HUES64 (cell line): ENCODE measurements at regions not wholly inside any gene's neighbourhood (a gene's known extent, or its start where the extent isn't known, plus 50 kb on each side); places are given as distances from the start of the nearest gene placed in this dataset.

Source experiments
- H3K27ac ChIP-seq: 2 replicates; pipeline ENCODE4 v1.7.0; 2013; ENCODE audit warnings: low read depth, low read length, inconsistent platforms
- H3K27me3 ChIP-seq: 2 replicates; pipeline ENCODE4 v1.6.1; 2013; ENCODE audit warnings: mild to moderate bottlenecking, low read length; ENCODE audit not compliant: insufficient read depth
- H3K36me3 ChIP-seq: 2 replicates; pipeline ENCODE4 v1.6.1; 2013; ENCODE audit warnings: mild to moderate bottlenecking, low read length; ENCODE audit not compliant: insufficient read depth
- H3K4me1 ChIP-seq: 2 replicates; pipeline ENCODE4 v1.6.1; 2013; ENCODE audit warnings: mild to moderate bottlenecking, low read length, moderate library complexity; ENCODE audit not compliant: insufficient read depth
- H3K4me3 ChIP-seq: 2 replicates; pipeline ENCODE4 v1.5.1; 2013; ENCODE audit warnings: mild to moderate bottlenecking, low read length, moderate library complexity
- H3K9ac ChIP-seq: 2 replicates; pipeline ENCODE4 v1.6.1; 2013; ENCODE audit warnings: mild to moderate bottlenecking, low read depth, low read length
- H3K9me3 ChIP-seq: 2 replicates; pipeline ENCODE4 v1.6.1; 2013; ENCODE audit warnings: low read depth, low read length; ENCODE audit not compliant: insufficient read depth
- WGBS: fragments of 150-250, 120-280 bp; methylation state at CpG from one replicate; pipeline ENCODE4 v1.1.7; 2013; ENCODE audit warnings: missing lambda C conversion rate; 5-methylcytosine and 5-hydroxymethylcytosine counted together

DNA sequence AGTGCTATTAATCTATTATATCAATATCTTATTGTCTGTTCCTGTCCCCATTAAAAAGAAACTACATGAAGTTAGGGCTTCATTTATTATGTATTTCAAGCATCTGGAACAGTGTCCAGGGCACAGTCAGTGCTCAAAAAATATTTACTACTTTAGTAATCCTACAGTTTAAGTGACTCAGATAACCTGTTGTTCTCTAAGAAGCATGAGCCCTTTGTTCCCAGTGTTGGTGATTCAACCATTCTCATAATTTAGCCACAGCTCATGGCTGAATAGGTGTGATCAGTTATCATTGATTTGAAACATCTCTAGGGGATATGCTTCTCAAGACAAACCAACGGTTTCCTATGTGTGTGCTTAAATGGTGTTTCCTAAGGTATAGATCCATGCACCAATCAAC, 292.7 kb downstream of the TMEM167A start:
- no peak overlapping the region for H3K4me3 ChIP-seq
- no peak overlapping the region for H3K9ac ChIP-seq
- no peak overlapping the region for H3K27ac ChIP-seq
- WGBS = 100% methylated on average over 1 of the region's 1 CpG
- H3K4me1 ChIP-seq = peaks cover 8% of the 10 kb centered on the region; the same call in 1 of the 2 replicates
- no peaks in the 10 kb centered on the region for H3K36me3 ChIP-seq
- no peaks in the 10 kb centered on the region for H3K27me3 ChIP-seq
- H3K9me3 ChIP-seq = no peaks in the 10 kb centered on the region

DNA sequence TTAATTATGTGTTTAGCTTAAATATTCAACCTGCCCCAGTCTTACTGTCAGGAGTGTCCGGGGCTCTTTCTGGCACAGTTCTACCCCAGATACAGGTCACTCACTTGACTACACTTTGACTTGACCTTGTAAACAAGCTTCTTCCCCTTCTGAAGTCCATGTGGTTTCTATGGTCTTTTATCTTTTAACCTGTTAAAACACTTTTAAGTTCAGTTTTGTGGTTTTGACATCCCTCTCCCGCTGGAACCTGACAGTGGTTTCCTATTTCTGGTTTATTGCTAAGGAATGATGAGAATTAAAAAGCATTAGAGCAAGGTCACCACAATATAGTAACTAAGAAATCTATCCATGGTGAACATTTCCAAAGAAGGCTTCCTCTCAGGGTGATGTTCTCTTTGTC, 300.1 kb downstream of the TMEM167A start:
- H3K9ac ChIP-seq = no peak overlapping the region

DNA sequence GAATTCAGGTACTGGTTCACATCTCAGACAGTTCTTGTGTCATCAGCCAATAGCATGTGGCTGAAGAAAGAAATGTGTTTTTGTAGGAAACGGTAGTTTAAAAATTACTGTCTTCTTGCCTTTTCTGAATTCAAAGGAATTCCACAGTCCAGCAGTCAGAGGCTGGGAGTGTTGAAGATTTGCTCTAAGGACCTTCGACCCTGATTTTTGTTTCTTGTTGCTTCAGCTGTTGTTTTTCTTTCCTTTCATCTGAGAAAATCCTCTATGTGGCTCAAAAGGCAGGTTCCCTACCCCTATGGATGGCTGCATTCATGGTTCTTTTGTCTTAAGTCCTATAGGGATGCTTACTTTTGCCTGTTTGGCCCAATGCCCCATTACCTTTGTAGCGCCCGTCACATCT, 304.9 kb downstream of the TMEM167A start:
- Histone ChIP-seq H3K9me3 (peaks cover 18% of the 10 kb centered on the region), H3K9ac (no peak overlapping the region), H3K27me3 (no peaks in the 10 kb centered on the region), H3K4me3 (no peak overlapping the region), H3K36me3 (no peaks in the 10 kb centered on the region), H3K27ac (no peak overlapping the region), H3K4me1 (no peaks in the 10 kb centered on the region)
- WGBS = 93% methylated on average over 4 of the region's 4 CpGs

More for the DNA sequence above, 300.1 kb downstream of the TMEM167A start:
- H3K36me3 ChIP-seq = no peaks in the 10 kb centered on the region
- no peak overlapping the region for H3K4me3 ChIP-seq
- no peaks in the 10 kb centered on the region for H3K4me1 ChIP-seq
- H3K27me3 ChIP-seq = no peaks in the 10 kb centered on the region
- H3K9me3 ChIP-seq = no peaks in the 10 kb centered on the region
- WGBS = 98% methylated on average over 2 of the region's 2 CpGs
- H3K27ac ChIP-seq = no peak overlapping the region

DNA sequence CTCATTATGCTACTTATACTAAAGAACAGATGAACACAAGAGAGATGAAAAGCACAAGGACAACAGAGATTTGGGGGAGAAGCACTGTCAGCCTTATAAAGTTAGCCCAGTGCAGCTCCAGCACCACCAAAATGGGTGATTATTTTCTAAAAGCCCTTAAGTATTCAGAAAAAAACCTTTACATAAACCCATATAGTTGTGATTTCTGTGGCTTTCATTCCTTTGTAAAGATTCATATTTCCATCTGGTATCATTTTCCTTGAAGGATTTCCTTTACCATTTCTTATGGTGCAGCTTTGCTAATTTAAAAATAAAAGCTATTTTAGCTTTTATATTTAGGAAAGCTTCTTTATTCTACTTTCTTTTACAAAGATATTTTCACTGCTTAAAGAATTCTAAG, 311.0 kb downstream of the TMEM167A start:
- Histone ChIP-seq H3K4me3 (no peak overlapping the region), H3K4me1 (no peaks in the 10 kb centered on the region), H3K9ac (no peak overlapping the region), H3K36me3 (no peaks in the 10 kb centered on the region), H3K27ac (no peak overlapping the region), H3K9me3 (peaks cover 14% of the 10 kb centered on the region; the same call in 1 of the 2 replicates), H3K27me3 (no peaks in the 10 kb centered on the region)

DNA sequence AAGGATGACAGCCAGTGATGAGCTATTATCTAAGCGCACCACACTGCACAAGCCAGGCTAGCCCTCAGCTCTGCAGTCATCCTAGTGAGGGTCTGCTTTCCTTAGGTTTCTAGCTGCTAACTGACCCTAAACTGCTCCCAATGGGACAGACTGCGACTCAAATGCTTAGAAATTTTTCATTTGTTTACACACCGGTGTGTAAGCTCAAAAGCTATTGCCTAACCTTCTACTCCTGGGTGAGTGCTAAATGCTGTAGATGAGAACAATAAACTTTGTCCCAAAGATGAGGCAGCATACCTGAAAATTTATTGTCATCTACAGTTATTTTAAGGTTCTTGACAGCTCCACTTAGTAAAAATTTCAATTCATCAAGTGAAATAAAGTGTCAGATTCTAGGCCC, 311.4 kb downstream of the TMEM167A start:
- no peaks in the 10 kb centered on the region for H3K27me3 ChIP-seq
- H3K9ac ChIP-seq = no peak overlapping the region
- H3K4me3 ChIP-seq = no peak overlapping the region
- no peak overlapping the region for H3K27ac ChIP-seq
- H3K36me3 ChIP-seq = no peaks in the 10 kb centered on the region
- 93% methylated on average over 3 of the region's 3 CpGs for WGBS
- peaks cover 9% of the 10 kb centered on the region; the same call in 1 of the 2 replicates for H3K9me3 ChIP-seq
- H3K4me1 ChIP-seq = no peaks in the 10 kb centered on the region

DNA sequence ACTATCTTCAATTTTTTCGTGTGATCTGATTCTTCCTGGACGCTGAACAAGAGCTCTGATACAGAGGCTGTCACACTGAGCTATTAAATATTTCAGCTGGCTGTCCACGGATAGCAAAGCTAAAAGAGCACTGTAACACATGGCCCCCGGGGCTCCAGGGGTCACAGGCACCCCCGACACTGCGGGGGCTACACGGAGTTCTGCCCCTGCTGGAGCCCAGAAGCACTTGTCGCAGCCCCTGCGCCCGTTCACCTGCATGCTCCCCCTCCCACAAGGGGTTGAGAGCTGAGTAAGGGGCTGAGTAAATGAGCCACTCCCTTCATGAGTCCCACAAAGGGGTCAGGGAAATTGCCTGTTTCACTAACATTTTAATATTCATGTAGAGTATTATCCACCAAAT, 316.3 kb downstream of the TMEM167A start:
- H3K4me1 ChIP-seq = no peaks in the 10 kb centered on the region
- H3K9ac ChIP-seq = no peak overlapping the region
- H3K27ac ChIP-seq = no peak overlapping the region
- H3K27me3 ChIP-seq = no peaks in the 10 kb centered on the region
- 89% methylated on average over 10 of the region's 10 CpGs for WGBS
- no peaks in the 10 kb centered on the region for H3K36me3 ChIP-seq
- H3K9me3 ChIP-seq = no peaks in the 10 kb centered on the region
- H3K4me3 ChIP-seq = no peak overlapping the region

DNA sequence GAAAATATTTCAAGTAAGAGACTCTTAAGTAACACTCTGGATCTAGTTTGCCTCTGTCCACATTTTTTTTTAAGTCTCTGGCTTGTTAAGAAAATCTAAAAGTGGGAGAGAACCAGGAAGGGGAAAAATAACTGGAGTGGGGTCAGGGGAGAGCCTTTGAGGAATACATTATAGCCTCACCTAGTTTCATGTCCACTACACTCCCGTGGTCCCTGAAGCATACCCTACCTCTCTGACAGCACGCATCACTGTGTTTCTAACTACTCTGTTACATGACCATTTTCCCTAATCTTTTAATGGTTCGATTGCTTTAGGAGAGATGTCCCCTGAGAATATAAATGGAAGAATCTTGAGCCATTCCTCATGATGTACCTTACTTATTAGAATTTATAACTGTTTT, 318.3 kb downstream of the TMEM167A start:
- H3K9ac ChIP-seq = no peak overlapping the region
- no peaks in the 10 kb centered on the region for H3K9me3 ChIP-seq
- WGBS = 89% methylated on average over 3 of the region's 3 CpGs
- no peak overlapping the region for H3K27ac ChIP-seq
- no peaks in the 10 kb centered on the region for H3K36me3 ChIP-seq
- H3K27me3 ChIP-seq = no peaks in the 10 kb centered on the region
- no peak overlapping the region for H3K4me3 ChIP-seq
- no peaks in the 10 kb centered on the region for H3K4me1 ChIP-seq

DNA sequence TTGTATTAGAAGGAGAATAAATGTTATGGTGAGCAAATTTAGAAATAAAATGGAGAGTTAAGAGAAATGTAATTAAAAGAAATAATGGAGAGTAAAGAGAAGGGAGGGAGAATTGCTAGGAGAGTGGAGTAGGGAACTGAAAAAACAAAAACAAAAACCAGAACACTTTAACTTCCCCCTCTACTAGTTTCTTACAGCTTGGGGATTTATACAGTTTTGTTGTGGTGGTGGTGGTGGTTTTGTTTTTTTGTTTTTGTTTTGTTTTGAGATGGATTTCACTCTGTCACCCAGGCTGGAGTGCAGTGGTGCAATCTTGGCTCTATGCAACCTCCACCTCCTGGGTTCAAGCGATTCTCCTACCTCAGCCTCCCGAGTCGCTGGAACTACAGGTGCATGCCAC, 322.4 kb downstream of the TMEM167A start:
- no peak overlapping the region for H3K27ac ChIP-seq
- no peaks in the 10 kb centered on the region for H3K4me1 ChIP-seq
- no peaks in the 10 kb centered on the region for H3K36me3 ChIP-seq
- no peaks in the 10 kb centered on the region for H3K27me3 ChIP-seq
- no peak overlapping the region for H3K9ac ChIP-seq
- peaks cover 4% of the 10 kb centered on the region; the same call in 1 of the 2 replicates for H3K9me3 ChIP-seq
- no peak overlapping the region for H3K4me3 ChIP-seq
- 91% methylated on average over 3 of the region's 3 CpGs for WGBS

DNA sequence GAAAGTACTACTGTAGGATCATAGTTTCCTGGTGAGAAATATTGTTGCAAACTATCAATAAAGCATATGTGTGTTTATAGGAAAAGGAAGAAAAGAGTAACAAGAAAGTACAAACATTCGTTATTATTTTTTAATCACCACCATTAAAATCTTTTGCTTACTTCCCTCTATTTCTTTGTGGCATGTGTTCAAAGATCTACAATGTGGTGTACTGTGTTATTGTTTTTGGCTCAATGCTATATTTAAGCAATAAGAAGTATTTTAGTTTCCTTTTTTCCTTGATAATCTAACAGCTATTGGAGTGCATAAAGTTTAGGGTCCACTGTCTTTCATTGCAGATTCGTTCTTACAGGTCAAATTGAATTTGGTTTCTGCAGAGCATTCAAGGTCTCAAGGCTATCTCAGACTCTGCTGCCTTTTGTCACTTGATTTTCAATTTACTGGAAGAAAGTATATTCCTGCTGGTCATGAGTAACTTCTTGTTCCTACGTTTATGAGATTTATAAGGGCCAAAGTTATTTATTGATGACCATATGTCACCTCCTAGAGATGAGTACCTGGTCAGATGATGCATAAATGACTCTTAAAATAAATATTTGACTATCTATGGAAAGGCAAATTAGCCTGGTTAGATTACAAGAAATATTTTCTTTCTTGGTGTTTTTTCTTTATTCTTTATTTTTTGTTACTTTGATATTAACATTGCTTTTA, 323.0 kb downstream of the TMEM167A start:
- no peak overlapping the region for H3K27ac ChIP-seq
- 96% methylated on average over 2 of the region's 3 CpGs for WGBS
- no peak overlapping the region for H3K9ac ChIP-seq
- H3K36me3 ChIP-seq = no peaks in the 10 kb centered on the region
- H3K4me1 ChIP-seq = no peaks in the 10 kb centered on the region
- H3K9me3 ChIP-seq = peaks cover 4% of the 10 kb centered on the region; the same call in 1 of the 2 replicates
- no peak overlapping the region for H3K4me3 ChIP-seq
- H3K27me3 ChIP-seq = no peaks in the 10 kb centered on the region

DNA sequence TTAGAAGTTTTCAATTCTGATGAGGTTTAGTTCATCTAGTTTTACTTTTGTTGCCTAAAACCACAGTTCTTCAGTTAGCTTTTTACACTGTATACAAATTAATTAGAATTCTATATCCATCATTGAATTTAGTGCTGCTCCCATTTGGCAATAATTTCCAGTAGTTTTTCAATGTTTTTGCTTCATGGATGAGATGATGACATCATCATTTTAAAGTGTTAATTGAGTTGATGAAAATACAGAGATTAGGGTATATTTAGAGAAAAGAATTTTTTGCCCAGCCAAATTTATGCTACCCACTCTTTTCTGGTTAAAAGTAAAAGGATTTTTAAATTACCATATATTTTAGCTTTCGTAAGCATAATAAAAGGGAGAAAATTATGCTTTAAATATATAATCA, 323.8 kb downstream of the TMEM167A start:
- WGBS = no CpG with 5 or more reads among the region's 1 CpG
- H3K36me3 ChIP-seq = no peaks in the 10 kb centered on the region
- H3K27me3 ChIP-seq = no peaks in the 10 kb centered on the region

DNA sequence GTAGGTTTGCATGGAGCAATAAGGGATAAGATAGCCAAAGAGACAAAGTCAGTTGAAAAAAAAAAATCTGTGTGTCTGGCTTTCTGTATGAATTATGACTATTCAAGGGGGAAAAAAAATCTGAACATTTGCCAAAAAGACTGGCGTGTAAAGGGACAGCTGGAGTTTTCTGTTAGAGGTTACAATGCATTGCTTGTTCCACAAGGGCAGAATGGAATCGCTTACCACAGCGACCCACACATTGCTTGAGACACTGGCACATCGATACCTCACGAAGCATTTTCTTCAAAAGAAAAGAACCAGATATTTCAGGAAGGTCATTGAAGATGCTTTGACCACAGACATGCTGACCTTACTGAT, 327.8 kb downstream of the TMEM167A start:
- no peaks in the 10 kb centered on the region for H3K27me3 ChIP-seq

More for the DNA sequence above, 323.8 kb downstream of the TMEM167A start:
- Histone ChIP-seq H3K9me3 (peaks cover 4% of the 10 kb centered on the region; the same call in 1 of the 2 replicates), H3K9ac (no peak overlapping the region), H3K27ac (no peak overlapping the region), H3K4me3 (no peak overlapping the region), H3K4me1 (no peaks in the 10 kb centered on the region)

More for the DNA sequence above, 327.8 kb downstream of the TMEM167A start:
- no peak overlapping the region for H3K27ac ChIP-seq
- H3K36me3 ChIP-seq = no peaks in the 10 kb centered on the region
- 91% methylated on average over 5 of the region's 5 CpGs for WGBS
- H3K4me1 ChIP-seq = no peaks in the 10 kb centered on the region
- no peak overlapping the region for H3K4me3 ChIP-seq
- no peak overlapping the region for H3K9ac ChIP-seq
- H3K9me3 ChIP-seq = peaks cover 4% of the 10 kb centered on the region; the same call in 1 of the 2 replicates
